UCSD-AML1 (cell line): ENCODE measurements at regions not wholly inside any gene's neighbourhood (a gene's known extent, or its start where the extent isn't known, plus 50 kb on each side); places are given as distances from the start of the nearest gene placed in this dataset.

Experiments
- DNase-seq: peaks from one replicate; lab custom pipeline; 2025; ENCODE audit not compliant: unreplicated experiment; lab: John Stamatoyannopoulos, UW

DNA sequence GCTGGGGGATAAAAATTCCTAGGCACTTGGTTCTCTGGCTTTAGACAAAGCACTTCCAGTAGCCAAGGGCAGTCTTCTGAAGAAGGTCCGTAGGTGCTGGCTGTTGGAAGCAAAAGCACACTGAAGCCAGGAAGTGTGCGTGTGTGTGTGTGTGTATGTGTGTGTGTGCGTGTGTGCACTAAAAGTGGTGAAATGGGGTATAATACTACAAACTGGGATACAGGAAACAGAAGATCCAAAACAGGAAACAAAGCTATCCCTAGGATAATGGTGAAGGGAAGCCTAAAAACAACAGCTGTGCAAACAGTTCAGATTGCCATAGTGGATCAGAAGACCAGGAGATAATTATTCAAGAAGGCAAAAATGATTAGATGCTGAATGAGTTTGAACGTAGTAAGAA is 103.4 kb downstream of the IL20RB start:
- DNase-seq, result no peak

DNA sequence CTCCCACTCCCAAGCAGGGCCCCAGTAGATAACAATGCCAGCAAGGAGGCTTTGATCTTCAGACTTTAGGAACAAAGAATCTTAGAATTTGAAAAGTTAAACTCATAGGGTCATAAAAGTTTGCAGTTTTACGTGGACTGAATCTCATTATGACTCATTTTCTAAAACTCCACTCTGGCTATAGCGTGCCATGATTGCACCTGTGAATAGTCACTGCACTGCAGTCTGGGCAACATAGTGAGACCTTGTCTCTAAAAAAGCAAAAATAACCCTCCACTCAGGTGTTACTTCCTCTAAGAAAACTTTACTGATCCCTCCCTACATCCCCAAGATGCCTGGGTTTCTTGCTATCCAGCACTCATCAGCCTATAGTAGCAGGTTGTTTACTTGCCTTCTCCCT is 104.5 kb downstream of the IL20RB start:
- no peak for DNase-seq

DNA sequence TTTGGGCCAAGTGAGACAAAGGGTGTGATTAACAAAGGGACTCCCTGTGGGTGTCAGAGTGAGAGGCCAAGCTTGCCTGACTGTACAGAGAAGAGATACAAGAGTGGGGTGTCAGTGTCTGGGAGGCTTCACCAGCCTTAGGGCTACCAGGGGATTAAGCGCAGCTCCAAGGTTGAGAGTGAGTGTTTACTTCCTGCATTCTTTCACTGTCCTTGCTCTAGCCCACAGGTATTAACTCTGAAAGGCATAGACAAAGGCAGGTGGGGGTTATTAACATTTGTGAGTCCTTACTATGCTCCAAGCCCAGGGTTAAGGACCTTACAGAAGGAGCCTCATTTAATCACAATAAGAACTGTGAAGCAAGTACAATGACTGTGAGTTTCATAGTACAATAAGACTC is 107.6 kb downstream of the IL20RB start:
- DNase-seq, result no peak

DNA sequence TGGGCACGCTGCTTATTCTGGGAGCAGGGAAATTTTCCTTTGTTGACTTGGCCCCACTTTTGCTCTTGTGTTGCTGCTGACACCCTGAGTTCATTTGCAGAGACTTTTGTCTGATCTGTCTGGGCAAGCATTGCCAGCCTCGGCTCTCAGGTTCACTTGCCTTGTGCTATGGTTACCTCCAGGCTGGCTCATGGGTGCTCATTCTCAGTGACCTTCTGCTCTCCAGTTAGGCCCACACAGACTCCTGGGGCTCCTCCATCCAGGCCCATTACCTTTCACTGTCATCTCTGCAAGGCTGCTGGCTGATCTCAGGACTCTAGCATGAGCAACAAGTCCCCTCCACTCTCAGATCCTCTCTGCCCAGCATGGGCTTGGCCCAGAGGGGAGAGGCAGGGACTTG is 108.3 kb downstream of the IL20RB start:
- DNase-seq, result no peak

DNA sequence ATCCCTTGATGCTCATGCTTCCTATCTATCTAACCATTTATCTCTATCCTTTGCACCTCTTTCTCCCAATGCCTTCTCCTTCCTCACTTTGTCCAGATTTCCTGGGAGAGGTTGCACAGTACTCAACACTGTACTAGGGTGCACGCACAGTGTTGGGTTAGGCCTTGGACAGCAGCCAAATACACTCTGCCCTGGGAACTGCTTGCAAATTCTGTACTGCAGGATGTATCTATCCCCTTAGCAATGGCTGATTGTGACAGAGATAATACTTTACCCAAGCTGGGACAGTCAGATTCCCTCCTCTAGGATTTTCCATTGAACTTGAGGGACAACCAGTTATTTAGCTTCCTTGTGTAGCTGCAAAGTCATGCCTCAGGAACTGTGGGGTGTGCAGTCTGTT is 113.3 kb downstream of the IL20RB start:
- DNase-seq, result no peak

DNA sequence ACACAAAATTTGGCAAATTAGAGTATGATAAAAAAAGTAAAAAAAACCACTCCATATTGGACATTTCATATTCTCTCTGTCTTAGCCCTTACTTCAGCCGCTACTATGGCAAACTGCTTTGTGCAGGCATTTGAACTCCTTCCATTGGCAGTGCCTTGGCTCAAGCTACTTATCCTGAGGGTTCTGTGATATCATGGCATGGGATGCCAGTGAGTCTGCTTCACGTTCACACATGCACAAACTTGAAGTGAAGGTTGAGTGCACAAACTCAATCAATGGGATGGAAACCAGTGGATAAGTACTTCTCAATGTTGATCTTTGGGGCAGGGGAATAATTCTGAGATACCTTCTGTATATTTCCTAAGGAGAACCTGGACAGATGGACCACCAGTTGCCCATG is 117.2 kb downstream of the IL20RB start:
- no peak for DNase-seq

DNA sequence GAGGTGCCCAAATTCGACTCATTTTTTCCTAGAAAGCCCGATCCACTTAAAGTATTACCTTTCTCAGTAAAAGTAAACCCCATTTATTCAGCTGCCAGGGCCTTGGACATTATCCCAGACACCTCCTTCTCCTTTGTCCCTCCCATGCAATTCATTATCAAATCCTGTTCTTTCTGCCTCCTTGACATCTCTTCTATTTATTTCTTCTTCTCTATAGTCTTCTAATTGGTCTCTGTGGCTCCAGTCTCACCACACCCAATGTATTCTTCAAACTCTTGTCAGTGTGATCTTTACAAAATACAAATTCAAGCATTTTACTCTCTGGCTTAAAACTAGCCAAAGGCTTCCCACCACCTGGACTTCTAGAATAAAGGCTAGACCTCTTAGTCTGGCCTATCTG is 120.3 kb downstream of the IL20RB start:
- no peak for DNase-seq

DNA sequence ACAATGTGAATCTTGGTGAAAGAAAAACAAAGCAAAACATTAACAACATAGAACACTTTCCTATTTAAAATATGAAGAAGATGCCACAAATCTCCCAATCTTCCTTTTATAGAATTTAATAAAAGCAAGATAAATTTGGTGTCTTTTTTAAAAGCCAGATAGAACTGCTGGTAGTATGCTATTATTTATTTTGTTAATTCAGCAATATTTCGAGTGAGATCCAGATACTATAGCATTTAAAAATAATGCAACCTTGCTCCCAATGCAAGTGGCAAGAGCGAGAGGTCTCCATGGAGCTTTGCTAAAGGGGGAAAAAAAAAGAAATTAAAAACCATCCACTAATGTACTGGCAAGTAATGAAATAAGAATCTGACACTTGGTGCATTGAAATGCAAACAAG is 121.8 kb downstream of the IL20RB start:
- DNase-seq, result no peak

DNA sequence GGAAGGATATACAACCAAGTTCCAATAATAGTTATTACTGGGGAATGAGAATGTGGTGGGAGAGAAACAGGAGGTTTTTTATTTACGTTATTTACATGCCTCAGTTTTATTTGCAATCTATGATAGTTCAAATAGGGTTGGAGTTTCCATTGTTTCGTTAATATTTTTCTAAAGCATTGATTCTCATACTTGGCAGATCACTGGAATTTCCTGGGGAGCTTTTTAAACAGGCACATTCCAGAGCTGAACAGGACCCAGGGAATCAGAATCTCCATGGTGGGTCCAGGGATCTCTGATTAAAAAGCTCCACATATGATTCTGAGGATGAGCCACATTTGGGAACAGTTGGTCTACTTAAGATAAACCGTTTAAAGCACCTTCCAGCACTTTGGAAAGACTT is 123.9 kb downstream of the IL20RB start:
- DNase-seq, result no peak

DNA sequence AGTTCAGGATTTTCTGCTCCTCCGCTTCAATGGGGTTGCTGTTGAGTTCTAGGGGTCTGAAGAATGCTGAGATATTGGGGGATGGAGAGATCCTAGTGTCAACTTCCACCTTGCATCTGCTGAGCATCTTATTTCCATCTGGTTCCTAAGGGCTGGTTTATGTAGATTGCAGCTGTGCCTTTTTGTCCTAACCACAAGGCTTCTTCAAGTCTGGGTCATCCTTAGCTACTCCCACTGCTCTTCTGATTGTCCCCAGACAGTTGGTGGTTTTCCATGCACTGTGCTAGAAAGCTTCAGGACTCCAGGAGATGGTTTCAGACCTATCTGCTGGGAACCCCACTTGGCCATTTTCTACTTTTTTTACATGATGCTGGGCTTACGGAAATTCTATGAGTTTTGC is 125.0 kb downstream of the IL20RB start:
- no peak for DNase-seq

DNA sequence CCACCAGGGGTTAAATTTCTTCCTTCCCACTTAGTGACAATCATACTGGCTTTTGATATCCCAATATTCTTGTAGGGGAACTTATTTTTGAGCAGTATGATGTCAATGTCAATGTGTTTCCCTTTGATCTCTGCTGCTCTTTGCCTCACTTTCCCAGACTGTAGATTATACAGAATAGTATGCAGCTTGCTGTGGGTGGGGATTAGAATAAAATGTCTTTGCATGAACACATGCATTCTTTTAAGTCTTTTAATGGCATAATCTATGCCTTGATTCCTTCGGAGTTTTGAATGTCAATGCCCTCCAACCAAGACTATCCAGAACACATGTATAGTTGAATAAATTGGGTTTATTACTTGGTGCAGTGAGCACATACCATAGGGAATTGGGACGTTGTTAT is 125.5 kb downstream of the IL20RB start:
- no peak for DNase-seq

DNA sequence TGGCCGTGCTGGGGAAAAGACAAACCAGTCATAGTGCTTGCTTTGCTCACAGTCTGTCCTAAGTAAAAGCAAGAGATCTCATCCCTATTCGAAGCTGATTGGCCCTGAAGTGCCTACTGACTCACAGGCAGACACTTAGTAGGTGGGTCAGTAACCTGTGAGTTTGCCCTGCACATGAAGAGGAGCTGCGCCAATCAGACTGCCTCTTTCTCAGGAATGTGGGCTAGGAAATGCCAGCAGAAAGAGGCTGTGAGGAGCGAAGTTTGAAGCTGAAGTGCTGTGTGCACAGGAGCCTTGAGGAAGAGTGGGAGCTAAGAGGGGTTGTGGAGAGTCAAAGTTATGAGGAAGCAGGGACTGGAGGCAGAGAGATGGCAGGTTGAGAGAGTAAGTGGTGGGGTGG is 126.8 kb downstream of the IL20RB start:
- no peak for DNase-seq

DNA sequence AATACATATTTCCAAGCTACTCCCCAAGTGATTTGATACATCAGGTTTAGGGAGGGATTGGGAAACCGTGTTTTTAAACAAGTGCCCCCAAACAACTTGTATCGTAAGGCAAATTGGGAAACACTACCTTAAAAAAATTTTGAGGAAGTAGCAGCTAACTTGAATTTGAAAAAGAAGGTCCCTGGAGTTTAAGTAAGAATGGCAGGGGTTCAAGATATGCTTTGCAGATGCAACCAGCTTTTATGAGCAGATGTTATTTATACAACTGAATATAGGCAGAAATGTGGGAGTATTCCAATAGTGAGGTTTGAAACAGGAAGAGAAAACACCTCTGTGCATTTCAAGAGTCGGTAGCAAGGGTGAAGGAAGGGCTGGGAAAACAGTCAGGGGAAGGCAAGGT is 139.6 kb downstream of the IL20RB start:
- no peak for DNase-seq

DNA sequence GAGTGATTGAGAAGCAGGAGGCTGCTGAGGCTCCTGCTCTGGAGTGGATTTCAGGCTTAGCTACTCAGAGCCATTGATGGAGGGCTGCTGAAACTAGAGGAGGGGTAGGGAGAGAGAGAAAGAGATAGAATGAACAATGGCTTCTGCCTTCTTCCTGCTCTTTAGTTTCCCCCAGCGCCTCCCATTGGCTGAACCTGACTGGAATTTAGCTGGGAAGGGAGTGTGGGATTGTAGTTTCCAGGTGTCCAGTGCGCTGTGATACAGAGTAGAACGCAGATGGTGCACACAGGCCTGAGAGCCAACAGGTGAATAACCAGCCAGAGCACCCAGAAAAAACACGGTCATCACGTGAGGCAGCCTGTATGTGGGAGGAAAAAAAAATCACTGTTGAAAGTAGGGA is 140.1 kb downstream of the IL20RB start:
- DNase-seq, result no peak

DNA sequence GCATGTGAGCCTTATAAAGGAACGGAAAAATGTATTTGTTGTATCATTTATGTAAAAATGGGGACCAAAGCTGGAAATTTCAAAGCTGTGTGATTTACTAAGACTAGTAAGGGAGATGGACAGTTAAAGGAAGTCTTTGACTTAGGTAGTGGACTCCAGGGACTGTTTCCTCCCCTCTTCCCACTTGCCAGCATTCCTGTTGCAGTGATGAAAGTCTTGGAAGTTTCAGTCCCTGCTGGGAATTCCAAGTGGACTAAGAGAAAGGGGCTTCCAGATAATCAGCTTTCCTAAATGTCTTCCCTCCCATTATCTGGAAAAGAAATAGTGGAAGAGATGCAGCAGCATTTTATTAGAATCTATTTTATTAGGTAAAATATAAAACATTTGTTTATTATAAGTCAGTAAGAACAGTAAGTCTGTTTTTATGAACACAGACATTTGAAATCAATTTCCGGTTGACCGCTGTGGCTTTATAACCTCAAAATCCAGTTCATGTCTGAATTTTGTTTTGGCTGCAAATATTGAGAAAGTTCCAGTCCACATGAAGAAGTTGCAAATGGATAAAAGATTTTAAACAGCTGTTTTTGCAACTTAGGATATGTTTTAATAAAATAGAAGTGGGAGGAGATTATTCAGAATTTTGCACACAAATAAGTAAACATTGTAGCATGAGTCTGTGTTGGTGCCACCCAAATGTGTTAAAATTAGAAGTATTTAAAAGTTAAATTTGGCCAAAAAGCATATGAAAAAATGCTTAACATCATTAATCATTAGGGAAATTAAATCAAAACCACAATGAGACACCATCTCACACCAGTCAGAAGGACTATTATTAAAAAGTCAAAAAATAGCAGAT is 141.8 kb downstream of the IL20RB start:
- DNase-seq, result no peak

DNA sequence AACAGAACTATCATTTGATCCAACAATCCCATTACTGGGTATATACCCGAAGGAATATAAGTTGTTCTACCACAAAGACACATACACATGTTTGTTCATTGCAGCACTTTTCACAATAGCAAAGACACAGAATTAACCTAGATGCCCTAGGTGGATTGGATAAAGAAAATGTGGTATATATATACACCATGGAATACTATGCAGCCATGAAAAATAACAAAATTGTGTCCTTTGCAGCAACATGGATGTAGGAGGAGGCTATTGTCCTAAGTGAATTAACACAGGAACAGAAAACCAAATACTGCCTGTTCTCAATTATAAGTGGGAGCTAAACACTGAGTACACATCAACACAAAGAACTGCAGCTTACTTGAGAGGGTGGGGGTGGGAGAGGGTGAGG is 142.5 kb downstream of the IL20RB start:
- no peak for DNase-seq

DNA sequence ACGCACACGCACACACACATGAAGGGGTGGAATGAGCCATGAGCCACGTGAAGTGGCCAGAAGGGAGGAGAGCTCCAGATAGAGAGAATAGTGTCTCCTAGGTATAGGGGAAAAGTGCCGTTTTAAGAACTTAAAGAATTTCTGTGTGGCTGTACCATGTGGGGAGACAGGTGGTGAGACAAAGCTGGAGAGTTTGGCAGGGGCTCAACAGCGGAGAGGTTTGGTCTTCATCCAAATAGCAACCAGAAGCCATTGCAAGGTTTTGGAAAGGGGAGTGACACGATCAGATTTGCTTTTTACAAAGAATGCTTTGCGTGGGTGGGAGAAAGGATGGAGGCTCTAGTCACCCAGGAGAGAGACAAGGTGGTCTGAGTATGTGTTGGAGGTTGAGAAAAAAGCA is 146.0 kb downstream of the IL20RB start:
- DNase-seq, result no peak

DNA sequence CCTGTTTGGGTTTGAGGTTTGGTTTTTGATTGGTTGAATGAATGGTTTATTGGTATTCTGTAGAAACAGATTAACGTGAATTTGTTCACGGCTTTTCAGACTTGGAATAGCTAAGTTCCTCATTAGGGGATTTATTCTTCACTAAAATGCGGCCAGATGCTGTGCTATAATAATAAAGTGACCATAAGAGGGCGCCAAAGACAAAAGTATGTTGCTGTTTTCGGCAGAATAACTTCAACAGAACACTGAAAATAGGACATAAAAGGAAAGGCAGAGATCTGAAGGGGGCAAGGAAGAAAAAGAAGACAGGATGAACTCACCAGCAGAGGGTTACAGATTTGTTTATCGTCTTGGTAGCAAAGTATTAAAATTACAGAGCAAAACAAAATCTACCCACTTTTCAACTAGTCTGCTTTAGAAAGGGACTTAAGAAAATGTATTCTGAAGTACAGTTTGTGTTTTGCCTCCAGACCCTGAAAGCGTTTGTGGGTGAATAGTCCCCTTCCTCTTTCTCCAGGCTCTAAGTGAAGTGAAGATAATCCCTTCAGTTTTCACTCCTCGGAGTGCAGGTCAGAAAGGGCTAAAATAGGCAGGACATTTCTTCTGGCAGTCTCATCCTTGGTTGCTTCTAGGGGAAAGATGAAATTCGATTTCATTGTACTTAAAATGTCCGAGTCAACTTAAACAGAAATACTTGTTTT is 147.6 kb downstream of the IL20RB start:
- DNase-seq, result no peak

DNA sequence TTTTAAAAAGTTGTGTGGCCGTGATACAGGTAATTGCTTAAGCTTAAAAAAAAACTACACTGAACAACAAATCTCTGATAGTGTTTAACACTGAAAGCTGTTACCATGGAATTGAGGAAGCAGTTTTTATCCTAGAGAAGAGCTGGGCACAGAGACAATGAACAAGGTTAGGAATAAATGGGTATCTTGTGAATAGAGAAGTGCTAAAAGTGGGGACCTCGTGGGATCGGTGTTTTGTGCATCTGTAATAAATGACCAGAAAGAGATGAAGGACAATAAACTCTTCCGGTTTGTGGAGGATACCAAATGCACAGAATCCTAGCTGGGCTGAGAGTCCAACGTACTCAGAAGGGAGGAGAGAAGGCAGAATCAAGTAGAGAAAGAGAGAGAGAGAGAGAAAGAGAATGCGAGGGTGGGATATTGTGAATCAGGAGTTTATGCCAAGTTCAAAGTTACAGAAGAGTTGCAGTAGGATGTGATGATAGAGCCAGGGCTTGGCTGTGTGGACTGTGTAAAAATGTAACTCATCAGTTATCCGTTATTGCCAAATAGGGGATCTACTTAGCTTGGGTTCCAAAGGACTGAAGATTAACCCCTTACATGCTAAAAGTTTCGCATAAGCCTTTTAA is 148.9 kb downstream of the IL20RB start:
- DNase-seq, result no peak

DNA sequence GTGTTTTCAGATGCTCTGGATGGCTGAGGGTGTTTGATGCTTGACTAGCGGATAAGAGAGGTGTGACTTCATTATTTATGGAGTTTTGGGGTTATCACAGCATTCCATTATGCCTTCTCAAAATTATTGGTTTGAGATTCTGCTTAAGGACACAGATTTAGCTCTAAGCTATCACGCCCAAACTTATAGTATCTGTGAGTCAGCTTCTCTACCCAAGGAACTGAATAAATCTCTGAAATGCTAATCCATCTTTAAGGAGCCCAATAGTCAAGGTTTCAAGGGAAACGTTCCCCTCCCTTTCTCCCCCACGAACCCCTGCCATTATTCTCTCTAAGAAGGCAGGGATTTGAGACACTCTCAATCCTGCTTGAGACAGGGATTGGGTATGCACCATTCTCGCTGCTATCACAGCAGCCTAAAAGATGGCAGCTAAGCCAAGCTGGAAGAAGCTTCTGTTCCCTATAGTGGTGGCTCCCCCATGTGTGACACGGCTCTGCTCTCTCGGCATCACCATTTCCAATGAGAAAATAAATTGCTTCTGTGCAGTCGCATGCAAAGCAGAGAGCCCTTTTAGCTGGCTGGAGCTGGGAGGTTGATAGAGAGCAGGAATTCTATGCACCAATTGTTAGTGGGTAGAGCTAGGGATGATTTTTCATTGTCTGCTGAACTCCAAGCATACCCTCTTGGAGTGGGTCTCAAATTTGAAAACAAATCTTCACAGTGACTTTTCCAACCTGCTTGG is 151.1 kb downstream of the IL20RB start:
- DNase-seq, result no peak

DNA sequence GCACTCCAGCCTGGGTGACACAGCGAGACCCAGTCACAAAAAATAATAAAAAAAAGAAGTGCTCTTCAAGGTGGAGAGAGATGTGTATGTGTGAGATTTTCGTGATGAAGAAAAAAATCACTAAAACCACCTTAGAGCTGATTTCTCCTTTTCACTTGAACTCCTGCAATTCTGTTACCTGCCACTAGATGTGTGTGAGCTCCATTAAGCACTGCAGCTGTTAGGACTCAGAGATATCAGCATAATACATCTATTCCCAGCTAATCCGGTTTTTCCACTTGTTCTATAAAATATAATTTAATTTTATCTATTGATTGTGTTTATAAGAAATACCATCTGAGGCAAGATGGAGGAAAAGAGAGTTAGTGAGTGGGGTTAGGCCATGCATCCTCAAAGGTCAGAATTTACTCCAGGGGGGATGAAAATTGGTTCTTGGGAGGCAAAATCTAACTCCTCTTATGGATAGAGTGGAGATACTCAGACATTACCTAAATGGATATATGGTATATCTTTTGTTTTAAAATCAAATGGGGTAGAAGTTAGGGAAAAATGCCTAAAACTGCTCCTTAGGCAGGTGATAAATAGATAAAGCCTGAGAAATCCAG is 152.7 kb downstream of the IL20RB start:
- DNase-seq, result no peak
